ENCODE measurements at regions not wholly inside any gene's neighbourhood (a gene's known extent, or its start where the extent isn't known, plus 50 kb on each side); places are given as distances from the start of the nearest gene placed in this dataset.
A peak's percentile ranks its signal among the peaks of the same experiment; 100 is the strongest.

- no peak for TF ChIP-seq CTCF (IDR thresholded peaks at IDR 0.05 in 2 of 3, conservative IDR thresholded peaks at IDR 0.05 in 1 of 3; ENCODE audit: borderline replicate concordance in 1 of 3, insufficient read depth in 1 of 3, low read depth in 2 of 3, low read length in 2 of 3)
- no peak for TF ChIP-seq ATF3 (IDR thresholded peaks at IDR 0.05)
- no peak for TF ChIP-seq EZH2 (IDR thresholded peaks at IDR 0.05)
- TF ChIP-seq JUND (IDR thresholded peaks at IDR 0.05): no peak; the same call in 1 of the 2 replicates
- TF ChIP-seq MAX (IDR thresholded peaks at IDR 0.05): peak; percentile 66
- TF ChIP-seq POLR2A (IDR thresholded peaks at IDR 0.05; ENCODE audit: borderline replicate concordance, extremely low read depth, insufficient read depth, insufficient read length): no peak
- no peak for TF ChIP-seq ZNF274 (IDR thresholded peaks at IDR 0.05; ENCODE audit: low read depth, low read length)
- no peak for TF ChIP-seq REST (IDR thresholded peaks at IDR 0.05; ENCODE audit: low read depth)
- TF ChIP-seq EZH2phosphoT487 (IDR thresholded peaks at IDR 0.05; ENCODE audit: borderline replicate concordance): no peak
- TF ChIP-seq POLR2AphosphoS5 (IDR thresholded peaks at IDR 0.05; ENCODE audit: low read depth, low read length): peak; percentile 24; the same call in 1 of the 2 replicates
- TF ChIP-seq TCF7L2 (IDR thresholded peaks at IDR 0.05; ENCODE audit: borderline replicate concordance, extremely low read depth, insufficient read depth, insufficient read length): no peak
Measured at GRCh38 chr2:120863661-120864320, 128.1 kb downstream of the GLI2 start.
